Mesendoderm (in vitro differentiated cells): ENCODE measurements at regions not wholly inside any gene's neighbourhood (a gene's known extent, or its start where the extent isn't known, plus 50 kb on each side); places are given as distances from the start of the nearest gene placed in this dataset.
A peak's percentile ranks its signal among the peaks of the same experiment; 100 is the strongest.

Experiments used
- DNase-seq: peaks from one replicate; pipeline ENCODE4 v3.0.0; 2013
- H2AK5ac ChIP-seq: 2 replicates; pipeline ENCODE4 v1.6.1; 2013; ENCODE audit warnings: low read length, inconsistent platforms
- H2BK120ac ChIP-seq: 2 replicates; pipeline ENCODE4 v1.6.1; 2013; ENCODE audit warnings: low read depth, mild to moderate bottlenecking, low read length, moderate library complexity, mixed read lengths
- H2BK15ac ChIP-seq: replicated peaks from 2 replicates; pipeline ENCODE4 v1.6.1; 2013; ENCODE audit warnings: low read depth, mild to moderate bottlenecking, moderate library complexity
- H2BK5ac ChIP-seq: 2 replicates; pipeline ENCODE4 v1.6.1; 2013; ENCODE audit warnings: low read length, inconsistent platforms
- H3K18ac ChIP-seq: 2 replicates; pipeline ENCODE4 v1.6.1; 2013; ENCODE audit warnings: mild to moderate bottlenecking, low read length, mixed read lengths
- H3K23ac ChIP-seq: one replicate; pipeline ENCODE4 v1.6.1; 2013; ENCODE audit warnings: low read length
- H3K27ac ChIP-seq: 2 replicates; pipeline ENCODE4 v1.5.1; 2013; ENCODE audit warnings: low read depth, mild to moderate bottlenecking, inconsistent platforms, low read length, moderate library complexity
- H3K27me3 ChIP-seq: 2 replicates; pipeline ENCODE4 v1.6.1; 2013; ENCODE audit warnings: low read length, control low read depth, mild to moderate bottlenecking, inconsistent platforms; ENCODE audit not compliant: insufficient read depth, poor library complexity
- H3K36me3 ChIP-seq: 2 replicates; pipeline ENCODE4 v1.6.1; 2013; ENCODE audit warnings: low read length, inconsistent platforms; ENCODE audit not compliant: control insufficient read depth, insufficient read depth
- H3K4ac ChIP-seq: one replicate; pipeline ENCODE4 v1.6.1; 2013; ENCODE audit warnings: low read depth, mild to moderate bottlenecking, low read length, moderate library complexity
- H3K4me1 ChIP-seq: 2 replicates; pipeline ENCODE4 v1.6.1; 2013; ENCODE audit warnings: low read depth, low read length, inconsistent platforms; ENCODE audit not compliant: control insufficient read depth
- H3K4me2 ChIP-seq: 2 replicates; pipeline ENCODE4 v1.6.1; 2013; ENCODE audit warnings: low read length
- H3K4me3 ChIP-seq: 2 replicates; pipeline ENCODE4 v1.5.1; 2013; ENCODE audit warnings: mild to moderate bottlenecking, low read length
- H3K56ac ChIP-seq: one replicate; pipeline ENCODE4 v1.6.1; 2013; ENCODE audit warnings: low read length
- H3K79me1 ChIP-seq: 2 replicates; pipeline ENCODE4 v1.6.1; 2013; ENCODE audit warnings: low read length, inconsistent platforms
- H3K79me2 ChIP-seq: 2 replicates; pipeline ENCODE4 v1.6.1; 2013; ENCODE audit warnings: mild to moderate bottlenecking, low read length; ENCODE audit not compliant: control insufficient read depth, insufficient read depth
- H3K9ac ChIP-seq: 2 replicates; pipeline ENCODE4 v1.6.1; 2013; ENCODE audit warnings: low read length, inconsistent platforms
- H4K5ac ChIP-seq: one replicate; pipeline ENCODE4 v1.6.1; 2013; ENCODE audit warnings: low read length
- H4K8ac ChIP-seq: one replicate; pipeline ENCODE4 v1.6.1; 2013; ENCODE audit warnings: low read depth, mild to moderate bottlenecking, control low read depth, low read length, moderate library complexity
- WGBS: extraction: QIAGEN DNeasy Blood & Tissue Kit; methylation state at CpG from one replicate; pipeline ENCODE4 v1.1.7; 2013; ENCODE audit warnings: low lambda C conversion rate, missing lambda C conversion rate; ENCODE audit not compliant: insufficient coverage; ENCODE audit errors: extremely low coverage; 5-methylcytosine and 5-hydroxymethylcytosine counted together

DNA sequence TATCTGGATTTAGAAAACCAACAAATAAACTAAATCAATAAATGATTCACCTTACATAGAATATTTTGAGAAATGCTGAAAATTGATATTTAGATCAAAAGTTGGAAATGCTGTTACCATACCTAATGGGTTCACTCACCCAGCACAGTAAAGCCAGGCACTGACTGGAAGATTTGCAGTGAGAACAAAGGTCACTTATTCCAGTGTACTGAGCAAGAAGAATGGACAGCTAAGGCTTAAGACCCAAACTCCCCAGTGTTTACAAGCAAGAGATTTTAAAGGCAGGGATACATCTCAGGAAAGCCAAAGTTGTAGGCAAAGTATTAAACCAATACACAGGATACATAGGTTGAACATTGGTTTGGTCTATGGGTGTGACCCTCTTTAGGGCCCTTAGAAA is 523.9 kb upstream of the PCDH9 start:
- Histone ChIP-seq H4K5ac (no peak overlapping the region), H2BK120ac (no peak overlapping the region), H4K8ac (no peak overlapping the region), H2BK5ac (peak overlapping the region; percentile 3), H2AK5ac (no peak overlapping the region), H3K4me1 (peaks cover 6% of the 10 kb centered on the region), H3K27me3 (no peaks in the 10 kb centered on the region), H3K18ac (no peak overlapping the region), H3K9ac (no peak overlapping the region), H3K79me1 (no peaks in the 10 kb centered on the region), H3K79me2 (no peaks in the 10 kb centered on the region), H3K4me2 (no peak overlapping the region), H3K4me3 (no peak overlapping the region), H3K36me3 (no peaks in the 10 kb centered on the region), H3K4ac (no peak overlapping the region), H3K56ac (no peak overlapping the region), H3K23ac (no peak overlapping the region), H2BK15ac (no peak overlapping the region), H3K27ac (no peak overlapping the region)
- no peak for DNase-seq

DNA sequence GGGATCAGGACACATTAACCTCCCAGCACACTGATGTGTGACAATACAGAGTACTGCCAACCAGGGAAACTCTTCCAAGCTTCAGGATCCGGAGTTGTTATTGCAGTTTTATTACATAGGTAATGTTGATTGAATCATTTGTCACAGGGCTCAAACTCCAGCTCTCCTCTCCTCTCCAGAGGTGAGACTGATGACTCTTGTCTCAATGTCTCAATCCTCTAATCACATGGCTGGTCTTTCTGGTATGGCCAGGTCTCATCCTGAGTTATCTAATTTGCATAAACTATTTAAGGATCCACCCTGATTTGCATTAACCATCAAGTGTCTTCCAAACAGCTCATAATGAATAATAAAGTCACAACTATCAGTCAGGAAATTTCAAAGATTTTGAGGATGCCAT is 522.6 kb upstream of the PCDH9 start:
- H3K4me2 ChIP-seq: no peak overlapping the region
- no peak overlapping the region for H4K8ac ChIP-seq
- H3K4ac ChIP-seq: no peak overlapping the region
- H4K5ac ChIP-seq: no peak overlapping the region
- H3K4me3 ChIP-seq: no peak overlapping the region
- H3K27me3 ChIP-seq: no peaks in the 10 kb centered on the region
- no peak overlapping the region for H2BK120ac ChIP-seq
- no peak overlapping the region for H3K27ac ChIP-seq
- no peaks in the 10 kb centered on the region for H3K79me1 ChIP-seq
- no peak overlapping the region for H3K18ac ChIP-seq
- H3K4me1 ChIP-seq: peaks cover 6% of the 10 kb centered on the region
- H3K36me3 ChIP-seq: no peaks in the 10 kb centered on the region
- DNase-seq: no peak
- no peak overlapping the region for H3K56ac ChIP-seq
- no peak overlapping the region for H3K9ac ChIP-seq
- no peak overlapping the region for H2AK5ac ChIP-seq
- no peak overlapping the region for H2BK15ac ChIP-seq
- WGBS: no CpG with 5 or more reads among the region's 1 CpG
- no peak overlapping the region for H2BK5ac ChIP-seq
- H3K79me2 ChIP-seq: no peaks in the 10 kb centered on the region
- H3K23ac ChIP-seq: no peak overlapping the region

DNA sequence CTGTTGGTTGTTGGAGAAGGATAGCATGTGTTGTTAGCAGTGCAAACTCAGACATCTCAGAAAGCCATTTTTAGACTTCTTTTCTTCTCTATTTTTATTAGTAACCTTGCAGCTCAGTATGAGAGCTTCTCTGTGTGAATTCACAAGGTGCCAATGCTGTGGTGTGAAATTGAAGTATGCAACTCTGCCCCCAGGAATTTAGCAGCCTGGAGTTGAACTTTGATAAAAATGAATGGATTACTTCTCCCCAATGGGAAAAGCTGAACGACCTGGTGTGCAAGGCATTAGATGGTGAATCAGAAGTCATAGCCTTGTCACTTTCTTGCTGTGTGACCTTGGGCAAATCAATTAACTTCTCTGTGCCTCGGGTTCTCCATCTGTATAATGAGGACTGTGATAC is 512.3 kb upstream of the PCDH9 start:
- Histone ChIP-seq H3K4me3 (no peak overlapping the region), H3K36me3 (no peaks in the 10 kb centered on the region), H3K79me2 (no peaks in the 10 kb centered on the region), H3K27ac (no peak overlapping the region), H3K18ac (no peak overlapping the region), H3K56ac (no peak overlapping the region), H4K5ac (no peak overlapping the region), H3K79me1 (no peaks in the 10 kb centered on the region), H4K8ac (no peak overlapping the region), H2BK120ac (no peak overlapping the region), H3K27me3 (no peaks in the 10 kb centered on the region), H3K4me2 (no peak overlapping the region), H3K4ac (no peak overlapping the region), H2BK15ac (no peak overlapping the region), H3K9ac (no peak overlapping the region), H3K4me1 (peaks cover 2% of the 10 kb centered on the region), H3K23ac (no peak overlapping the region), H2BK5ac (no peak overlapping the region), H2AK5ac (no peak overlapping the region)
- no CpG with 5 or more reads among the region's 2 CpGs for WGBS
- peak; percentile 70 for DNase-seq

DNA sequence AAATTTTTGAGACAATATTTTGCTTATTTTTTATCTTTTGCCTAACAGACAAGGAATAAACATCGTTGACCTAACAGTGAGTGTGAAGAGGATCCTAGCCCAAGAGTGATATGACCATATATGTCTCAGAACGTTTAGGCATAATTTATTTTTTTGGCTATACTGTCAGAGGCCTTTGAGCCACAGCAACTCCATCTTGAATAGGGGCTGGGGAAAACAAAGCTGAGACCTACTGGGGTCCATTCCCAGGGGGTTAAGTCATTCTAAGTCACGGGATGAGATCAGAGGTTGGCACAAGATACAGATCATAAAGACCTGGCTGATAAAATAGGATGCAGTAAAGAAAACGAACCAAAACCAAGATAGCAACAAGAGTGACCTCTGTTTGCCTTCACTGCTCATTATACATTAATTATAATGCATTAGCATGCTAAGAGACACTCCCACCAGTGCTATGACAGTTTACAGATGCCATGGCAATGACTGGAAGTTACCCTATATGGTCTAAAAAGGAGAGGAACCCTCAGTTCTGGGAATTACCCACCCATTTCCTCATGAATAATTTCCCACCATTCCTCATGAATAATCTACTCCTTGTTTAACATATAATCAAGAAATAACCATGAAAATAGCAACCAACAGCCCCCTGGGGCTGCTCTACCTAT is 510.9 kb upstream of the PCDH9 start:
- Histone ChIP-seq H3K23ac (no peak overlapping the region), H3K4me1 (peaks cover 2% of the 10 kb centered on the region), H3K56ac (no peak overlapping the region), H3K4ac (no peak overlapping the region), H2BK5ac (no peak overlapping the region), H3K4me2 (no peak overlapping the region), H2BK15ac (no peak overlapping the region), H3K36me3 (no peaks in the 10 kb centered on the region), H3K9ac (no peak overlapping the region), H3K18ac (peak overlapping the region; percentile 80), H4K5ac (no peak overlapping the region), H2AK5ac (no peak overlapping the region), H3K27ac (no peak overlapping the region), H4K8ac (no peak overlapping the region), H3K79me1 (no peaks in the 10 kb centered on the region), H3K4me3 (no peak overlapping the region), H3K79me2 (no peaks in the 10 kb centered on the region), H3K27me3 (no peaks in the 10 kb centered on the region), H2BK120ac (no peak overlapping the region)
- WGBS: no CpG with 5 or more reads among the region's 4 CpGs
- peak; percentile 75 for DNase-seq

DNA sequence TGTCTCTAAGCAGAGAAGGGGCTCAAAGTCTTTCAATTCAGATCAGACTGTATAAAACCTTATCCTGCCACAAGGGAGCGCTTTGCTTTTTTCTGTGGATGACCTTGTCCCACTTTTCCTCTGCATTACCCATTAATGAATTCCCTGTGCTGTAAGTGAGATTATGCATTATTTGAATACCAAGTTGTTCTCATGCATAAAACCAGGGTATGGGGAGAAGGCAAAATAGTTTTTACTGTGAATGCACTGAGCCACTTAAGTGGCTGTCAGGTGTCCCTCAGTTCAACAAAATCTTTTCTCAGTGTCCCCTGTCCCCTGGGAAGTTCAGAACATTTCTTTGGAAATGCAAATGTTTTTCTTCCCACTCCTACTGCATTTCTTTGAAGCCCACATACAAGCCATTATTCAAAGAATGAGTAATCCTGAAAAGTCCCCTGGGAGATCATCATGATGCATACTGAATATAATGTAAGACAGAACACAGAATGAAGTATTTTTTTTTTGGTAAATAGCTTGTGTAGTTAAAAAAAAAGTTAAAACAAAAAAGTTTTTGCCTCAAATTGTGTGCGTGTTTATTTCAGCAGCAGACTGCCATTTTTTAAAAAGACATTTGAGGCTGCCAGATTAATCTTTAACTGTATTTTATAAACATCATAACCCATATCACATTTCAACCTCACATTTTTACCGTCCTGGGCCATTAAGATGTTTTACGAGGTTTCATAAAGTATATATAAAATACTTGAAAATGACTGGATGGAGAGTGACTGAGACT is 506.7 kb upstream of the PCDH9 start:
- Histone ChIP-seq H3K27me3 (no peaks in the 10 kb centered on the region), H4K5ac (no peak overlapping the region), H3K79me1 (no peaks in the 10 kb centered on the region), H3K27ac (peak overlapping the region; percentile 60), H3K4me1 (peaks cover 4% of the 10 kb centered on the region), H3K18ac (no peak overlapping the region), H3K9ac (no peak overlapping the region), H3K4ac (no peak overlapping the region), H3K79me2 (no peaks in the 10 kb centered on the region), H4K8ac (no peak overlapping the region), H3K56ac (no peak overlapping the region), H2BK15ac (no peak overlapping the region), H3K36me3 (no peaks in the 10 kb centered on the region), H2BK120ac (no peak overlapping the region), H3K4me3 (no peak overlapping the region), H2AK5ac (no peak overlapping the region), H2BK5ac (no peak overlapping the region), H3K23ac (no peak overlapping the region), H3K4me2 (no peak overlapping the region)
- WGBS: no CpG with 5 or more reads among the region's 4 CpGs
- peak; percentile 89 for DNase-seq
